ENCODE measurements at regions not wholly inside any gene's neighbourhood (a gene's known extent, or its start where the extent isn't known, plus 50 kb on each side); places are given as distances from the start of the nearest gene placed in this dataset.

DNA sequence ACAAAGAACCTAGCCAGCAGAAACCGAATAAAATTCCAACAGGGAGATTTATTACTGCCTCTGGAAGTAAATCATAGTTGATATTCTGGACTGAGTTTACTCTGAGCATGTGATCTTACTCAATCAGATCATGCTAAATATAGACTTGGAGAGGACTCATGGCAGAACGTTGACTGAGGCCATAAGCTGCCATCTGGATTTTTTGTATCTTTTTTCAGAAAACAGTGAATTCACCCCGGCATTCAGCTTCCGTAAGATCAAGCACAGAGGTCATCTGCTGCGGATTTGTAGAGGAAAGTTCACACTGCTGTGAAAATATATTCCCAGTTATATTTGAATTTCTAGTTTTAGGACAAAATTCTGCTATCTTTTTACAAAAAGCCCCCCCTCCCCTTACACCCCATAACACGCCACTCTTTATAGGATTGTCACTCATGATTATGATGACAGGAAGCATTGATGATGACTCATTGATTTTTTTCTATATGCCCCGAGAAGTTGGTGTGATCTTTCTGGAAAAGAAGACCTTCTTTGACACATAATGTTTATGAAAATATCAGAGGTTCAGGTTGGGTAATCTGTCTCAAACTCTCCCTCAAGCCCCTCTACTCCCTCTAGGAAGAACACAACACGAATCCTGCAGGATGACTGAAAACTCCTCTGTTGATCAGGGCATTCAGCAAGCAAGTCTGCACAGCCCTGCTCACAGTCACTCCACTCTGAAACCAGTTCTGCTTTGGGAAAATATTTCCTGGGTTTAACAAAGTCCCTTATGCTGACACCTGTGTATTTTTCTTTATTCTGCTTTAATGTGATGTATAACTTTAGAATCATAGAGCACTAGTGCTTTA lies 70.8 kb downstream of the NXNL2 start:
- ChIA-PET CTCF (interaction anchor here (1.1 to 1.8 kb wide), 2 partner anchors 11 to 395 kb away, joined by 3 to 4 read pairs; no protein-coding TSS in a partner anchor), POLR2A (no interaction called here)
- Histone ChIP-seq H4K20me1 (replicated peaks; ENCODE audit: control insufficient read depth, extremely low read depth, insufficient read depth, low read length) (no peaks in the 10 kb centered on the region), H3K27ac (ENCODE audit: insufficient read depth, low read depth, low read length) (no peak overlapping the region), H3K4me2 (ENCODE audit: insufficient read depth, low read length) (no peak overlapping the region), H3K4me1 (ENCODE audit: control insufficient read depth, extremely low read depth, insufficient read depth, low read length) (no peaks in the 10 kb centered on the region), H3K9me1 (replicated peaks; ENCODE audit: control insufficient read depth, extremely low read depth, insufficient read depth, low read length) (no peaks in the 10 kb centered on the region), H3K9me3 (replicated peaks; ENCODE audit: control insufficient read depth, insufficient read depth, low read length) (no peaks in the 10 kb centered on the region), H3K79me2 (ENCODE audit: control insufficient read depth, insufficient read depth, low read length) (no peaks in the 10 kb centered on the region), H3K36me3 (ENCODE audit: control insufficient read depth in 2 of 2, extremely low read depth in 1 of 2, insufficient read depth in 2 of 2, low read length in 2 of 2) (no peaks in the 10 kb centered on the region), H3K4me3 (replicated peaks in 1 of 3; ENCODE audit: insufficient read depth in 1 of 3, low read depth in 1 of 3, low read length in 3 of 3) (no peak overlapping the region), H3K27me3 (ENCODE audit: control insufficient read depth in 2 of 2, insufficient read depth in 2 of 2, low read length in 2 of 2) (no peaks in the 10 kb centered on the region), H2AFZ (ENCODE audit: low read depth, low read length) (no peak overlapping the region), H3K9ac (replicated peaks; ENCODE audit: extremely low read depth, insufficient read depth, low read length) (no peak overlapping the region)
- TF ChIP-seq FOS (IDR thresholded peaks at IDR 0.05; ENCODE audit: borderline replicate concordance, insufficient read depth, low read length) = no peak
- no peak for TF ChIP-seq POLR2AphosphoS5 (IDR thresholded peaks at IDR 0.05; ENCODE audit: insufficient read depth, low read depth, low read length)
- TF ChIP-seq, protein P1, sequence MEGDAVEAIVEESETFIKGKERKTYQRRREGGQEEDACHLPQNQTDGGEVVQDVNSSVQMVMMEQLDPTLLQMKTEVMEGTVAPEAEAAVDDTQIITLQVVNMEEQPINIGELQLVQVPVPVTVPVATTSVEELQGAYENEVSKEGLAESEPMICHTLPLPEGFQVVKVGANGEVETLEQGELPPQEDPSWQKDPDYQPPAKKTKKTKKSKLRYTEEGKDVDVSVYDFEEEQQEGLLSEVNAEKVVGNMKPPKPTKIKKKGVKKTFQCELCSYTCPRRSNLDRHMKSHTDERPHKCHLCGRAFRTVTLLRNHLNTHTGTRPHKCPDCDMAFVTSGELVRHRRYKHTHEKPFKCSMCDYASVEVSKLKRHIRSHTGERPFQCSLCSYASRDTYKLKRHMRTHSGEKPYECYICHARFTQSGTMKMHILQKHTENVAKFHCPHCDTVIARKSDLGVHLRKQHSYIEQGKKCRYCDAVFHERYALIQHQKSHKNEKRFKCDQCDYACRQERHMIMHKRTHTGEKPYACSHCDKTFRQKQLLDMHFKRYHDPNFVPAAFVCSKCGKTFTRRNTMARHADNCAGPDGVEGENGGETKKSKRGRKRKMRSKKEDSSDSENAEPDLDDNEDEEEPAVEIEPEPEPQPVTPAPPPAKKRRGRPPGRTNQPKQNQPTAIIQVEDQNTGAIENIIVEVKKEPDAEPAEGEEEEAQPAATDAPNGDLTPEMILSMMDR (IDR thresholded peaks at IDR 0.05; ENCODE audit: extremely low read depth in 1 of 2, insufficient read depth in 1 of 2, low read depth in 1 of 2, low read length in 2 of 2) = no peak
- no peak for TF ChIP-seq JUN (IDR thresholded peaks at IDR 0.05; ENCODE audit: borderline replicate concordance, insufficient read depth, insufficient read length, low read depth)
- TF ChIP-seq EZH2 (IDR thresholded peaks at IDR 0.05; ENCODE audit: borderline replicate concordance, low read depth, low read length, severe bottlenecking) = no peak
- TF ChIP-seq MYC (IDR thresholded peaks at IDR 0.05; ENCODE audit: low read depth, low read length) = no peak
- no peak for TF ChIP-seq POLR2A (IDR thresholded peaks at IDR 0.05; ENCODE audit: low read depth, low read length)
- TF ChIP-seq GATA2 (IDR thresholded peaks at IDR 0.05; ENCODE audit: insufficient read depth, insufficient read length, low read depth, low read length) = no peak
- TF ChIP-seq MAX (IDR thresholded peaks at IDR 0.05; ENCODE audit: insufficient read depth, insufficient read length) = no peak
- FAIRE-seq (no peak), DNase-seq (ENCODE audit: low read depth, low spot score) (no peak)
- dilution Hi-C loops (cut with MboI; ENCODE audit: extremely low pct_ligation_motif_present, low sequenced_read_pairs) = no loop called here
- intact Hi-C loops (cut with micrococcal nuclease) = no loop called here
- BruUV-seq (replicated peaks) = no TSS peak

Measured in endothelial cell of umbilical vein (primary cell).